Glomerular visceral epithelial cell (primary cell): ENCODE measurements at regions not wholly inside any gene's neighbourhood (a gene's known extent, or its start where the extent isn't known, plus 50 kb on each side); places are given as distances from the start of the nearest gene placed in this dataset.
"Not testable (repeated sequence)": the region's sequence is repeated elsewhere in the genome, so short reads cannot be mapped to it uniquely, and the experiment has no call there.

Source experiments
- DNase-seq: peaks from one replicate; pipeline ENCODE4 v3.0.0-alpha.2; 2016; ENCODE audit errors: extremely low spot score

GRCh38 chr3:128549283-128550112, 56.5 kb upstream of the GATA2 start:
- peak; percentile 73 for DNase-seq

- DNase-seq, result no peak
Measured at GRCh38 chr3:128548426-128549282, 55.7 kb upstream of the GATA2 start.

- DNase-seq, result no peak
Measured at GRCh38 chr3:128548021-128548420, 55.0 kb upstream of the GATA2 start.

GRCh38 chr3:128547368-128547987, 54.5 kb upstream of the GATA2 start:
- no peak for DNase-seq

GRCh38 chr3:128546646-128547045, 53.6 kb upstream of the GATA2 start:
- no peak for DNase-seq

- no peak for DNase-seq
Measured at GRCh38 chr3:128545120-128545752, 52.2 kb upstream of the GATA2 start.

- DNase-seq, result no peak
Measured at GRCh38 chr3:128544190-128544589, 51.2 kb upstream of the GATA2 start.

- not testable (repeated sequence) for DNase-seq
Measured at GRCh38 chr3:128543570-128544174, 50.7 kb upstream of the GATA2 start.
